K562 (cell line): ENCODE measurements at regions not wholly inside any gene's neighbourhood (a gene's known extent, or its start where the extent isn't known, plus 50 kb on each side); places are given as distances from the start of the nearest gene placed in this dataset.

Source experiments
- ATAC-seq: fragments of 200-7000 bp; cut with Tn5 transposase; 3 replicates; pipeline ENCODE4 v1.9.1; 2020; ENCODE audit warnings: moderate library complexity
- BruUV-seq: library from RNA; stranded (reverse); fragments of 400-500 nt; replicated peaks from 2 replicates; lab custom pipeline; 2021; lab: Mats Ljungman, UMichigan
- CTCF ChIA-PET: fragments of 300-600 bp; formaldehyde crosslinking; extraction: SDS; loops from one replicate; lab custom pipeline; 2021; ENCODE audit warnings: low intra/inter-chr PET ratio; lab: Yijun Ruan, JAX
- POLR2A ChIA-PET: fragments of 300-600, 350-650 bp; sonication (Branson Sonifier 250); formaldehyde crosslinking; extraction: SDS; loops from one replicate; lab custom pipeline; 2021; ENCODE audit warnings: antibody characterized with exemption, inconsistent platforms; lab: Yijun Ruan, JAX
- DNase-seq, 4 experiments: peaks; one replicate each; pipeline versions ENCODE4 v3.0.0 to v3.0.0-alpha.2; 2011 to 2018; ENCODE audit warnings: low spot score in 3 of 4, mixed read lengths in 3 of 4; ENCODE audit errors: extremely low read depth in 1 of 4
- FAIRE-seq: peaks from 2 replicates; lab custom pipeline; 2011; peaks lifted over from hg19 to GRCh38; lab: Jason Lieb, UNC
- H2AFZ ChIP-seq: 2 replicates; pipeline ENCODE4 v1.6.0; 2011; ENCODE audit warnings: low read depth, low read length, control low read depth, inconsistent platforms
- H3K27ac ChIP-seq: fragments of 200-600 bp; 3 replicates; pipeline ENCODE4 v1.8.0; 2011; ENCODE audit warnings: low read depth, mild to moderate bottlenecking, control low read depth, inconsistent platforms, low read length, moderate library complexity, mixed read lengths; ENCODE audit errors: extremely low read depth
- H3K27me3 ChIP-seq, 2 experiments: fragments of 300-600 bp in 1 of 2; 2 replicates in 1 of 2; 3 replicates in 1 of 2; pipeline versions ENCODE4 v1.6.0 to v1.8.0; 2011; ENCODE audit warnings: inconsistent platforms in 2 of 2, low read length in 2 of 2, mild to moderate bottlenecking in 1 of 2, mixed read lengths in 1 of 2, moderate library complexity in 1 of 2; ENCODE audit not compliant: control insufficient read depth in 2 of 2, insufficient read depth in 2 of 2
- H3K36me3 ChIP-seq: fragments of 300-600 bp; 3 replicates; pipeline ENCODE4 v1.8.0; 2011; ENCODE audit warnings: mild to moderate bottlenecking, low read length, inconsistent platforms; ENCODE audit not compliant: control insufficient read depth, insufficient read depth
- H3K4me1 ChIP-seq, 2 experiments: fragments of 200-600 bp in 1 of 2; replicated peaks in 1 of 2; 2 replicates in 1 of 2; 3 replicates in 1 of 2; pipeline versions ENCODE4 v1.5.1 to v1.8.0; 2011; ENCODE audit warnings: inconsistent platforms in 2 of 2, low read length in 2 of 2, mild to moderate bottlenecking in 1 of 2, mixed read lengths in 1 of 2, moderate library complexity in 1 of 2; ENCODE audit not compliant: control insufficient read depth in 2 of 2, insufficient read depth in 2 of 2
- H3K4me2 ChIP-seq: 2 replicates; pipeline ENCODE4 v1.6.1; 2011; ENCODE audit warnings: low read length, control low read depth, inconsistent platforms, mixed read lengths; ENCODE audit not compliant: insufficient read depth
- H3K4me3 ChIP-seq: fragments of 200-600 bp; sonication (generic), shearing (Covaris generic); 2 replicates; pipeline ENCODE4 v1.5.1; 2016; ENCODE audit warnings: control low read depth, inconsistent platforms
- H3K79me2 ChIP-seq: fragments of 200-600 bp; 3 replicates; pipeline ENCODE4 v1.8.0; 2011; ENCODE audit warnings: low read length, inconsistent platforms; ENCODE audit not compliant: control insufficient read depth, insufficient read depth
- H3K9ac ChIP-seq, 2 experiments: 2 replicates each; pipeline versions ENCODE4 v1.6.0 to v1.6.1; 2011; ENCODE audit warnings: low read depth in 2 of 2, low read length in 2 of 2, control low read depth in 1 of 2, inconsistent platforms in 1 of 2, mild to moderate bottlenecking in 1 of 2, mixed read lengths in 1 of 2; ENCODE audit not compliant: insufficient read depth in 1 of 2
- H3K9me1 ChIP-seq: one replicate; pipeline ENCODE4 v1.6.0; 2011; ENCODE audit warnings: inconsistent platforms, mild to moderate bottlenecking, low read length, moderate library complexity; ENCODE audit not compliant: control insufficient read depth, insufficient read depth
- H3K9me3 ChIP-seq: replicated peaks from 2 replicates; pipeline ENCODE4 v1.5.1; 2011; ENCODE audit warnings: low read depth, low read length, inconsistent platforms; ENCODE audit not compliant: control insufficient read depth, insufficient read depth
- H4K20me1 ChIP-seq: replicated peaks from 2 replicates; pipeline ENCODE4 v1.6.1; 2011; ENCODE audit warnings: low read length, inconsistent platforms, mixed read lengths; ENCODE audit not compliant: control insufficient read depth, insufficient read depth
- ATF6 ChIP-seq: sonication (generic); formaldehyde crosslinking; IDR thresholded peaks from 2 replicates; pipeline ENCODE4 v1.4.0; 2020; ENCODE audit warnings: mild to moderate bottlenecking, missing genetic modification reagents
- CBX8 ChIP-seq: fragments of 200-600 bp; sonication (generic); IDR thresholded peaks from 2 replicates; pipeline ENCODE4 v1.6.1; 2012; ENCODE audit warnings: borderline replicate concordance, mixed run types, low read depth, mild to moderate bottlenecking, moderate library complexity, mixed read lengths, low read length, control low read depth, inconsistent platforms; ENCODE audit not compliant: poor library complexity, severe bottlenecking; ENCODE audit errors: extremely low read depth
- CHCHD3 ChIP-seq: fragments of 250-450 bp; sonication (Bioruptor Pico); IDR thresholded peaks from 2 replicates; pipeline ENCODE4 v2.1.2; 2022; ENCODE audit warnings: mild to moderate bottlenecking
- E2F3 ChIP-seq: fragments of 250-450 bp; sonication (Bioruptor Pico); IDR thresholded peaks from 2 replicates; pipeline ENCODE4 v1.4.0; 2020; ENCODE audit warnings: mild to moderate bottlenecking
- IFI16 ChIP-seq: fragments of 250-450 bp; sonication (Bioruptor Pico); IDR thresholded peaks from 2 replicates; pipeline ENCODE4 v2.1.2; 2022; ENCODE audit warnings: mild to moderate bottlenecking, inconsistent platforms
- MCM7 ChIP-seq, 2 experiments: fragments of 450-650 bp; IDR thresholded peaks; 2 replicates each; pipeline ENCODE4 v1.6.1; 2016 to 2018
- NFE2L1 ChIP-seq: fragments of 450-650 bp; IDR thresholded peaks from 2 replicates; pipeline ENCODE4 v1.6.1; 2016; ENCODE audit warnings: missing genetic modification characterization, low read depth, mild to moderate bottlenecking, missing compliant biosample characterization, moderate library complexity, borderline replicate concordance
- TAL1 ChIP-seq: fragments of 450-650 bp; IDR thresholded peaks from 2 replicates; pipeline ENCODE4 v1.6.1; 2016; ENCODE audit warnings: mild to moderate bottlenecking
- ZNF311 ChIP-seq: fragments of 250-450 bp; sonication (Bioruptor Pico); IDR thresholded peaks from 2 replicates; pipeline ENCODE4 v1.4.0; 2020; ENCODE audit warnings: mild to moderate bottlenecking, moderate library complexity
- ZNF316 ChIP-seq: fragments of 450-650 bp; IDR thresholded peaks from 2 replicates; pipeline ENCODE4 v1.6.1; 2016
- ZNF398 ChIP-seq: fragments of 250-450 bp; sonication (Bioruptor Pico); IDR thresholded peaks from 2 replicates; pipeline ENCODE4 v1.8.0; 2021; ENCODE audit warnings: moderate library complexity, mild to moderate bottlenecking, inconsistent platforms
- ZNF644 ChIP-seq: fragments of 200-800 bp; sonication (Bioruptor generic); IDR thresholded peaks from 2 replicates; pipeline ENCODE4 v1.6.1; 2016; ENCODE audit warnings: low read depth, missing genetic modification characterization, missing compliant biosample characterization
- ZNF766 ChIP-seq: fragments of 200-800 bp; sonication (Bioruptor generic); conservative IDR thresholded peaks from 2 replicates; pipeline ENCODE4 v1.6.1; 2016; ENCODE audit warnings: missing genetic modification characterization, missing compliant biosample characterization
- WGBS: fragments of 100-300 bp; shearing (Covaris generic); methylation state at CpG from one replicate; pipeline ENCODE4 v1.1.6; 2016; ENCODE audit warnings: low coverage, mixed read lengths; ENCODE audit not compliant: insufficient coverage; ENCODE audit errors: missing lambda C conversion rate; 5-methylcytosine and 5-hydroxymethylcytosine counted together
- in situ Hi-C: fragments of 300-500 bp; cut with MboI; formaldehyde crosslinking; loops from 4 replicates; pipeline ENCODE4 v1.15.0; 2018; ENCODE audit warnings: inconsistent platforms, mixed read lengths
- intact Hi-C: fragments of 100-400 bp; cut with micrococcal nuclease; formaldehyde crosslinking; loops from 2 replicates; pipeline ENCODE4 v1.14.2; 2022

- CTCF ChIA-PET: no interaction called here
- ATAC-seq: no peak
These were observed 192.3 kb upstream of the C2CD4B start for GRCh38 chr15:62357431-62357830.

More at GRCh38 chr15:62357431-62357830, 192.3 kb upstream of the C2CD4B start:
- H3K4me1 ChIP-seq: no peaks in the 10 kb centered on the region
- TF ChIP-seq ZNF766 (CRISPR knock-in tag) (no peak), ZNF311 (CRISPR knock-in tag) (no peak), MCM7 (IDR thresholded peaks at IDR 0.05) (no peak), ZNF316 (no peak), E2F3 (CRISPR knock-in tag) (no peak), TAL1 (no peak), CBX8 (no peak), ZNF398 (CRISPR knock-in tag) (no peak), NFE2L1 (tag) (no peak), ATF6 (CRISPR knock-in tag) (no peak), ZNF644 (no peak), CHCHD3 (CRISPR knock-in tag) (no peak), IFI16 (CRISPR knock-in tag) (no peak)
- no peak overlapping the region for H3K4me3 ChIP-seq
- intact Hi-C loops: no loop called here
- FAIRE-seq (no peak), DNase-seq (no peak)
- H3K27ac ChIP-seq: no peak overlapping the region
- no peak overlapping the region for H3K4me2 ChIP-seq
- no peak overlapping the region for H2AFZ ChIP-seq
- in situ Hi-C loops: no loop called here
- no peaks in the 10 kb centered on the region for H3K36me3 ChIP-seq
- H3K9ac ChIP-seq: no peak overlapping the region
- POLR2A ChIA-PET: no interaction called here
- WGBS: 0% methylated on average over 5 of the region's 5 CpGs
- no peaks in the 10 kb centered on the region for H4K20me1 ChIP-seq
- H3K79me2 ChIP-seq: no peaks in the 10 kb centered on the region
- no peaks in the 10 kb centered on the region for H3K9me1 ChIP-seq
- H3K27me3 ChIP-seq: peaks cover 11 to 20% of the 10 kb centered on the region in 2 experiments; a peak in 4 of 5 replicates
- no TSS peak for BruUV-seq
- no peaks in the 10 kb centered on the region for H3K9me3 ChIP-seq
